ENCODE measurements at regions not wholly inside any gene's neighbourhood (a gene's known extent, or its start where the extent isn't known, plus 50 kb on each side); places are given as distances from the start of the nearest gene placed in this dataset.
"Not testable (repeated sequence)": the region's sequence is repeated elsewhere in the genome, so short reads cannot be mapped to it uniquely, and the experiment has no call there.

GRCh38 chr9:39559384-39559783 is 203.9 kb downstream of the SPATA31A1 start:
- not testable (repeated sequence) for H3K27ac ChIP-seq; DNase-seq (ENCODE audit: low read depth, low spot score)

- not testable (repeated sequence) for H3K27ac ChIP-seq; DNase-seq (ENCODE audit: low read depth, low spot score)
Observed at GRCh38 chr9:39566782-39567181, 211.3 kb downstream of the SPATA31A1 start.

GRCh38 chr9:39567396-39567795 is 211.9 kb downstream of the SPATA31A1 start:
- DNase-seq (ENCODE audit: low read depth, low spot score); H3K27ac ChIP-seq: not testable (repeated sequence)

GRCh38 chr9:39568900-39569299 is 213.4 kb downstream of the SPATA31A1 start:
- H3K27ac ChIP-seq; DNase-seq (ENCODE audit: low read depth, low spot score): not testable (repeated sequence)

GRCh38 chr9:39573024-39574022 is 217.9 kb downstream of the SPATA31A1 start:
- not testable (repeated sequence) for DNase-seq (ENCODE audit: low read depth, low spot score); H3K27ac ChIP-seq

GRCh38 chr9:39579000-39579399 is 223.5 kb downstream of the SPATA31A1 start:
- not testable (repeated sequence) for DNase-seq (ENCODE audit: low read depth, low spot score)

GRCh38 chr9:39581296-39581695 is 225.8 kb downstream of the SPATA31A1 start:
- not testable (repeated sequence) for DNase-seq (ENCODE audit: low read depth, low spot score)
- peak overlapping the region; percentile 90 for H3K27ac ChIP-seq

More at GRCh38 chr9:39579000-39579399, 223.5 kb downstream of the SPATA31A1 start:
- not testable (repeated sequence) for H3K27ac ChIP-seq

- H3K27ac ChIP-seq = peak overlapping the region; percentile 90
- DNase-seq (ENCODE audit: low read depth, low spot score) = not testable (repeated sequence)
Observed at GRCh38 chr9:39582677-39583412, 227.4 kb downstream of the SPATA31A1 start.

- peak overlapping the region; percentile 90 for H3K27ac ChIP-seq
- DNase-seq (ENCODE audit: low read depth, low spot score) = not testable (repeated sequence)
Observed at GRCh38 chr9:39583413-39583747, 227.9 kb downstream of the SPATA31A1 start.

- not testable (repeated sequence) for DNase-seq (ENCODE audit: low read depth, low spot score); H3K27ac ChIP-seq
Observed at GRCh38 chr9:39585233-39585632, 229.8 kb downstream of the SPATA31A1 start.

GRCh38 chr9:39587844-39588499 is 232.5 kb downstream of the SPATA31A1 start:
- no peak for DNase-seq (ENCODE audit: low read depth, low spot score)
- no peak overlapping the region for H3K27ac ChIP-seq

GRCh38 chr9:39588500-39589137 is 233.2 kb downstream of the SPATA31A1 start:
- no peak overlapping the region for H3K27ac ChIP-seq
- no peak for DNase-seq (ENCODE audit: low read depth, low spot score)

GRCh38 chr9:39604089-39604488 is 248.6 kb downstream of the SPATA31A1 start:
- H3K27ac ChIP-seq; DNase-seq (ENCODE audit: low read depth, low spot score): not testable (repeated sequence)

- not testable (repeated sequence) for DNase-seq (ENCODE audit: low read depth, low spot score); H3K27ac ChIP-seq
Observed at GRCh38 chr9:39611449-39612231, 256.2 kb downstream of the SPATA31A1 start.

- not testable (repeated sequence) for DNase-seq (ENCODE audit: low read depth, low spot score); H3K27ac ChIP-seq
Observed at GRCh38 chr9:39616480-39616879, 261.0 kb downstream of the SPATA31A1 start.

GRCh38 chr9:39624048-39624447 is 268.6 kb downstream of the SPATA31A1 start:
- not testable (repeated sequence) for DNase-seq (ENCODE audit: low read depth, low spot score)

GRCh38 chr9:39632071-39632470 is 276.6 kb downstream of the SPATA31A1 start:
- not testable (repeated sequence) for DNase-seq (ENCODE audit: low read depth, low spot score); H3K27ac ChIP-seq

More at GRCh38 chr9:39624048-39624447, 268.6 kb downstream of the SPATA31A1 start:
- H3K27ac ChIP-seq = not testable (repeated sequence)

- not testable (repeated sequence) for DNase-seq (ENCODE audit: low read depth, low spot score); H3K27ac ChIP-seq
Observed at GRCh38 chr9:39649029-39649428, 293.6 kb downstream of the SPATA31A1 start.

Measured in epithelial cell of prostate (primary cell).